ENCODE measurements at regions not wholly inside any gene's neighbourhood (a gene's known extent, or its start where the extent isn't known, plus 50 kb on each side); places are given as distances from the start of the nearest gene placed in this dataset.

GRCh38 chr9:88696501-88696900, 161.5 kb downstream of the NXNL2 start:
- no peak for DNase-seq

- DNase-seq = no peak
Observed at GRCh38 chr9:88697764-88698432, 162.9 kb downstream of the NXNL2 start.

GRCh38 chr9:88702985-88703384, 168.0 kb downstream of the NXNL2 start:
- no peak for DNase-seq

- no peak for DNase-seq
Observed at GRCh38 chr9:88706193-88707113, 171.5 kb downstream of the NXNL2 start.

GRCh38 chr9:88710449-88710848, 175.5 kb downstream of the NXNL2 start:
- no peak for DNase-seq

- no peak for DNase-seq
Observed at GRCh38 chr9:88711719-88712118, 176.7 kb downstream of the NXNL2 start.

- no peak for DNase-seq
Observed at GRCh38 chr9:88712484-88712883, 177.5 kb downstream of the NXNL2 start.

- DNase-seq = no peak
Observed at GRCh38 chr9:88713010-88713409, 178.0 kb downstream of the NXNL2 start.

- DNase-seq = no peak
Observed at GRCh38 chr9:88716596-88717290, 181.8 kb downstream of the NXNL2 start.

- DNase-seq = no peak
Observed at GRCh38 chr9:88721025-88721424, 186.0 kb downstream of the NXNL2 start.

GRCh38 chr9:88721495-88722279, 186.7 kb downstream of the NXNL2 start:
- no peak for DNase-seq

GRCh38 chr9:88722753-88723152, 187.8 kb downstream of the NXNL2 start:
- no peak for DNase-seq

GRCh38 chr9:88723751-88724150, 188.8 kb downstream of the NXNL2 start:
- DNase-seq = no peak

- no peak for DNase-seq
Observed at GRCh38 chr9:88724331-88724730, 189.4 kb downstream of the NXNL2 start.

GRCh38 chr9:88725300-88726019, 190.5 kb downstream of the NXNL2 start:
- DNase-seq = no peak

GRCh38 chr9:88726803-88727202, 191.8 kb downstream of the NXNL2 start:
- DNase-seq = no peak

- no peak for DNase-seq
Observed at GRCh38 chr9:88730780-88731179, 195.8 kb downstream of the NXNL2 start.

- DNase-seq = no peak
Observed at GRCh38 chr9:88732128-88732527, 197.2 kb downstream of the NXNL2 start.

GRCh38 chr9:88733651-88734421, 198.9 kb downstream of the NXNL2 start:
- no peak for DNase-seq

GRCh38 chr9:88734527-88734926, 199.5 kb downstream of the NXNL2 start:
- DNase-seq = no peak

GRCh38 chr9:88736136-88736637, 201.2 kb downstream of the NXNL2 start:
- DNase-seq = no peak

Data from NCI-H446 (cell line).